ENCODE measurements at regions not wholly inside any gene's neighbourhood (a gene's known extent, or its start where the extent isn't known, plus 50 kb on each side); places are given as distances from the start of the nearest gene placed in this dataset.
A peak's percentile ranks its signal among the peaks of the same experiment; 100 is the strongest.

DNA sequence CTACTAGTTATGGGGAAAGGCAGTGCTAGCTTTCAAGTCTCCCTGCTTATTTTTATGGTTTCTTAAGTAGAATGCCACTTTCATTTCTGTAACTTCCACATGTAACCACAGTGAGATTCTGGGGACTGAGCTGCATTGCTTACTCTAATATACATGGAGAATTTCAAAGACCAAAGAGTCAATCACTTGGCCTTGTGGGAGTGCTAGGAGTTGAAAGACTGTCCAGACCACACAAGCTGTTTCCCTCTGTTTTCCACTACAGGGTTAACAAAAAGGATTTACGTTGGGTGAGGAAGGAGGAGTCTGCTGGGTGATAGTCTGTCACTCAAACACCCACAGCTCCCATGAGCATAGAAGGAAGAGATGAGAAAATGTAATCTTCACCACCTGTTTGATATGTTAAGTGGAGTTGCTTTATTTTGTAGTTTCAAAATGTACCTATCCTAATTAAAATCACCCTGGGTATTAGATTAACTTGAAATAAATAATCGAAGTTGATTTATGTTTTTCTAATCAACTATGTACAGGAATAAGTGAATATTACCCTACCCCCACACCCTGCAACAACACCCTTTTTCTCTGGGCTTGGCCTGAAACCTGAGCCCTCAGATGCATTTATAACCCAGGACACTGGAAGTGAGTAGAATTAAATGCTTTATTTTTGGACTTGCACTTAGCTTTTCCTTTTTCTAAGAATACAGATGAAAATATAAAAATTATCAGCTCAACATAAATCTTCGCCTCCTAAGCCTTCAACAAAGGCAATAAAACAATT, 225.8 kb upstream of the SLC10A2 start:
- Histone ChIP-seq H3K36me3 (ENCODE audit: insufficient read depth, insufficient read length, low read length) (no peaks in the 10 kb centered on the region), H3K27me3 (ENCODE audit: insufficient read depth, insufficient read length) (no peaks in the 10 kb centered on the region), H3K9me3 (ENCODE audit: insufficient read depth, low read length) (no peaks in the 10 kb centered on the region), H3K9ac (ENCODE audit: insufficient read length, low read depth) (no peak overlapping the region), H3K4me1 (ENCODE audit: insufficient read depth, insufficient read length) (no peaks in the 10 kb centered on the region), H3K4me3 (ENCODE audit: insufficient read length, low read depth) (no peak overlapping the region)
- TF ChIP-seq YY1 (IDR thresholded peaks at IDR 0.05; ENCODE audit: insufficient read depth, insufficient read length) (no peak), SUZ12 (IDR thresholded peaks at IDR 0.05; ENCODE audit: extremely low read depth, insufficient read depth, insufficient read length) (no peak), ZNF274 (IDR thresholded peaks at IDR 0.05; ENCODE audit: low read depth, low read length) (no peak)
- peak; percentile 2 for DNase-seq (ENCODE audit: low read depth, low spot score)

- Histone ChIP-seq H3K4me1 (ENCODE audit: insufficient read depth, insufficient read length) (no peaks in the 10 kb centered on the region), H3K9me3 (ENCODE audit: insufficient read depth, low read length) (no peaks in the 10 kb centered on the region), H3K27me3 (ENCODE audit: insufficient read depth, insufficient read length) (no peaks in the 10 kb centered on the region), H3K36me3 (ENCODE audit: insufficient read depth, insufficient read length, low read length) (no peaks in the 10 kb centered on the region), H3K9ac (ENCODE audit: insufficient read length, low read depth) (no peak overlapping the region), H3K4me3 (ENCODE audit: insufficient read length, low read depth) (no peak overlapping the region)
- TF ChIP-seq SUZ12 (IDR thresholded peaks at IDR 0.05; ENCODE audit: extremely low read depth, insufficient read depth, insufficient read length) (no peak), ZNF274 (IDR thresholded peaks at IDR 0.05; ENCODE audit: low read depth, low read length) (no peak), YY1 (IDR thresholded peaks at IDR 0.05; ENCODE audit: insufficient read depth, insufficient read length) (no peak)
- no peak for DNase-seq (ENCODE audit: low read depth, low spot score)
Observed at GRCh38 chr13:103291226-103291625, 225.0 kb upstream of the SLC10A2 start.

- no peak for DNase-seq (ENCODE audit: low read depth, low spot score)
- no peak for TF ChIP-seq ZNF274 (IDR thresholded peaks at IDR 0.05; ENCODE audit: low read depth, low read length)
- TF ChIP-seq YY1 (IDR thresholded peaks at IDR 0.05; ENCODE audit: insufficient read depth, insufficient read length), result no peak
- TF ChIP-seq SUZ12 (IDR thresholded peaks at IDR 0.05; ENCODE audit: extremely low read depth, insufficient read depth, insufficient read length), result no peak
- H3K9me3 ChIP-seq (ENCODE audit: insufficient read depth, low read length), result no peaks in the 10 kb centered on the region
- H3K4me3 ChIP-seq (ENCODE audit: insufficient read length, low read depth), result no peak overlapping the region
- H3K9ac ChIP-seq (ENCODE audit: insufficient read length, low read depth), result no peak overlapping the region
- no peaks in the 10 kb centered on the region for H3K4me1 ChIP-seq (ENCODE audit: insufficient read depth, insufficient read length)
- no peaks in the 10 kb centered on the region for H3K36me3 ChIP-seq (ENCODE audit: insufficient read depth, insufficient read length, low read length)
- H3K27me3 ChIP-seq (ENCODE audit: insufficient read depth, insufficient read length), result no peaks in the 10 kb centered on the region
Observed at GRCh38 chr13:103289681-103290080, 223.5 kb upstream of the SLC10A2 start.

GRCh38 chr13:103288114-103288513, 221.9 kb upstream of the SLC10A2 start:
- no peak for DNase-seq (ENCODE audit: low read depth, low spot score)
- no peak for TF ChIP-seq ZNF274 (IDR thresholded peaks at IDR 0.05; ENCODE audit: low read depth, low read length)
- TF ChIP-seq YY1 (IDR thresholded peaks at IDR 0.05; ENCODE audit: insufficient read depth, insufficient read length), result no peak
- TF ChIP-seq SUZ12 (IDR thresholded peaks at IDR 0.05; ENCODE audit: extremely low read depth, insufficient read depth, insufficient read length), result no peak
- no peaks in the 10 kb centered on the region for H3K9me3 ChIP-seq (ENCODE audit: insufficient read depth, low read length)

GRCh38 chr13:103287659-103288058, 221.4 kb upstream of the SLC10A2 start:
- H3K36me3 ChIP-seq (ENCODE audit: insufficient read depth, insufficient read length, low read length), result no peaks in the 10 kb centered on the region
- H3K9me3 ChIP-seq (ENCODE audit: insufficient read depth, low read length), result no peaks in the 10 kb centered on the region
- no peak overlapping the region for H3K4me3 ChIP-seq (ENCODE audit: insufficient read length, low read depth)
- no peak overlapping the region for H3K9ac ChIP-seq (ENCODE audit: insufficient read length, low read depth)
- H3K4me1 ChIP-seq (ENCODE audit: insufficient read depth, insufficient read length), result no peaks in the 10 kb centered on the region
- H3K27me3 ChIP-seq (ENCODE audit: insufficient read depth, insufficient read length), result no peaks in the 10 kb centered on the region
- TF ChIP-seq ZNF274 (IDR thresholded peaks at IDR 0.05; ENCODE audit: low read depth, low read length) (no peak), SUZ12 (IDR thresholded peaks at IDR 0.05; ENCODE audit: extremely low read depth, insufficient read depth, insufficient read length) (no peak), YY1 (IDR thresholded peaks at IDR 0.05; ENCODE audit: insufficient read depth, insufficient read length) (no peak)
- no peak for DNase-seq (ENCODE audit: low read depth, low spot score)

More at GRCh38 chr13:103288114-103288513, 221.9 kb upstream of the SLC10A2 start:
- Histone ChIP-seq H3K4me1 (ENCODE audit: insufficient read depth, insufficient read length) (no peaks in the 10 kb centered on the region), H3K9ac (ENCODE audit: insufficient read length, low read depth) (no peak overlapping the region), H3K36me3 (ENCODE audit: insufficient read depth, insufficient read length, low read length) (no peaks in the 10 kb centered on the region), H3K4me3 (ENCODE audit: insufficient read length, low read depth) (no peak overlapping the region), H3K27me3 (ENCODE audit: insufficient read depth, insufficient read length) (no peaks in the 10 kb centered on the region)

- Histone ChIP-seq H3K36me3 (ENCODE audit: insufficient read depth, insufficient read length, low read length) (no peaks in the 10 kb centered on the region), H3K9ac (ENCODE audit: insufficient read length, low read depth) (no peak overlapping the region), H3K27me3 (ENCODE audit: insufficient read depth, insufficient read length) (no peaks in the 10 kb centered on the region), H3K4me3 (ENCODE audit: insufficient read length, low read depth) (no peak overlapping the region), H3K9me3 (ENCODE audit: insufficient read depth, low read length) (no peaks in the 10 kb centered on the region), H3K4me1 (ENCODE audit: insufficient read depth, insufficient read length) (no peaks in the 10 kb centered on the region)
- DNase-seq (ENCODE audit: low read depth, low spot score), result no peak
- TF ChIP-seq YY1 (IDR thresholded peaks at IDR 0.05; ENCODE audit: insufficient read depth, insufficient read length) (no peak), ZNF274 (IDR thresholded peaks at IDR 0.05; ENCODE audit: low read depth, low read length) (no peak), SUZ12 (IDR thresholded peaks at IDR 0.05; ENCODE audit: extremely low read depth, insufficient read depth, insufficient read length) (no peak)
Observed at GRCh38 chr13:103284466-103284865, 218.2 kb upstream of the SLC10A2 start.

GRCh38 chr13:103283451-103283820, 217.2 kb upstream of the SLC10A2 start:
- H3K4me3 ChIP-seq (ENCODE audit: insufficient read length, low read depth), result no peak overlapping the region
- DNase-seq (ENCODE audit: low read depth, low spot score), result no peak
- H3K9ac ChIP-seq (ENCODE audit: insufficient read length, low read depth), result no peak overlapping the region
- no peaks in the 10 kb centered on the region for H3K9me3 ChIP-seq (ENCODE audit: insufficient read depth, low read length)
- no peaks in the 10 kb centered on the region for H3K4me1 ChIP-seq (ENCODE audit: insufficient read depth, insufficient read length)
- H3K36me3 ChIP-seq (ENCODE audit: insufficient read depth, insufficient read length, low read length), result no peaks in the 10 kb centered on the region
- H3K27me3 ChIP-seq (ENCODE audit: insufficient read depth, insufficient read length), result no peaks in the 10 kb centered on the region
- TF ChIP-seq SUZ12 (IDR thresholded peaks at IDR 0.05; ENCODE audit: extremely low read depth, insufficient read depth, insufficient read length), result no peak
- TF ChIP-seq ZNF274 (IDR thresholded peaks at IDR 0.05; ENCODE audit: low read depth, low read length), result no peak
- TF ChIP-seq YY1 (IDR thresholded peaks at IDR 0.05; ENCODE audit: insufficient read depth, insufficient read length), result no peak
